COLO829 (cell line): ENCODE measurements at regions not wholly inside any gene's neighbourhood (a gene's known extent, or its start where the extent isn't known, plus 50 kb on each side); places are given as distances from the start of the nearest gene placed in this dataset.
"Not testable (repeated sequence)": the region's sequence is repeated elsewhere in the genome, so short reads cannot be mapped to it uniquely, and the experiment has no call there.

Source experiments
- DNase-seq: peaks from one replicate; pipeline ENCODE4 v3.0.0; 2012; ENCODE audit warnings: low spot score

DNA sequence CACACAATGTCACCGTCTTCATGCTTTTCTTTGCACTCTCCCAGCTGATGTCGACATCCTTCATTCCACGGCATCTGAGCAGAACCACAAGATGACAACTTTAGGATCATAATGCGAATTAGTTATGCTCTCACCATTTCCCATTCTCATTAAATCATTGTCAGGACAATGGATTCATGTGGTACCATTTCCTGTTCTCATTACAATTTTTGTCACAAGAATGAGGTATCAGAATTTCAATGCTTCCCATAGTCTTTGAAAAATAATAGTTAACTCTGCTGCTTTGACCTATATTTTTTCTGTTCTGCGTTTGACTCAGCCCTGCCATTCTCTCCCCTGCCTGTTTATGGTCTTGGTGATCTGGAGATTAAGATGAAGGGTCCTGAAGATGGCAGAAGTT is 175.7 kb upstream of the MDFIC2 start:
- DNase-seq: no peak

DNA sequence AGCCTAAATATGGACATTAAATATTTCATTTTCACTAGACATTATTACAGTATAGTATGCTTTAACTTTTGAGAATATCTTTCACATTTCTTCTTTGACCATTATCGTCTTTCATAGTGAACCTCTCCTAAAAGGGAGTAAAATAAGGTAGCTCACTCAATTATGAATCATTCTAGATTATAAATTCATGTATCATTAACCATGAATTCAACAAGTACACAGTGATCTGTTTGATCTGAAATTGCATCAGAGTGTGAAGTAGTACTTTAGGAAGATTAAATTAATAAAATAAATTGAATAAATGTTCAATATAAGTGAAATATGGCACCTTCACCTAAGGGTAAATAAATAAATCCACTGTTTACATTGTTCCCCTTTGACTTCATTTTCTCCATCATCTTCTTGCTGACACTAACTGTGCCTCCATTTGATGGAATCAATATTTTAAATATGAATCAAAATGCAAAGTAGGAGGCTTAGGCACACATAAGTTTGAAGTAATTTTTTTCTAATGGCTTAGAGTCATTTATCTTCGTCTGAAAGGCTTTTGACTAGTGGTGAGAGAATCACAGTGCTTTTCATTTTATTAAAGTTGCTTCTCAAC is 174.1 kb upstream of the MDFIC2 start:
- DNase-seq: no peak

DNA sequence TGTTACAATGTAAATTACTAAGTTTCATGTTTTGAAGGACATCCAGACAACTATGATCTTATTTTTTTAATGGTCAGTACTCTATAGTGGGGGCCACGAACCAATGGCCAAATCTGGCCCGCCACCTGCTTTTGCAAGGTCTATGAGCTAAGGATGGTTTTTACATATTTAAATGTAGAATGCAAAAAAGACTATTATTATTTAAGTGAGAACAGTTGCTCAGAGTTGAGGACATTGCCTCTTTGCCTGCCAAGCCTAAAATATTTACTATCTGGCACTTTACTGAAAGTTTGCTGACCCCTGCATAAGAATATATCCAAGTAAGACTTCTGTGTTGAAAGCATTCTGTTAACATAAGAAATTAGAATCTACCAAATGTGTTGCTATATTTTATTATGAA is 163.7 kb upstream of the MDFIC2 start:
- no peak for DNase-seq

DNA sequence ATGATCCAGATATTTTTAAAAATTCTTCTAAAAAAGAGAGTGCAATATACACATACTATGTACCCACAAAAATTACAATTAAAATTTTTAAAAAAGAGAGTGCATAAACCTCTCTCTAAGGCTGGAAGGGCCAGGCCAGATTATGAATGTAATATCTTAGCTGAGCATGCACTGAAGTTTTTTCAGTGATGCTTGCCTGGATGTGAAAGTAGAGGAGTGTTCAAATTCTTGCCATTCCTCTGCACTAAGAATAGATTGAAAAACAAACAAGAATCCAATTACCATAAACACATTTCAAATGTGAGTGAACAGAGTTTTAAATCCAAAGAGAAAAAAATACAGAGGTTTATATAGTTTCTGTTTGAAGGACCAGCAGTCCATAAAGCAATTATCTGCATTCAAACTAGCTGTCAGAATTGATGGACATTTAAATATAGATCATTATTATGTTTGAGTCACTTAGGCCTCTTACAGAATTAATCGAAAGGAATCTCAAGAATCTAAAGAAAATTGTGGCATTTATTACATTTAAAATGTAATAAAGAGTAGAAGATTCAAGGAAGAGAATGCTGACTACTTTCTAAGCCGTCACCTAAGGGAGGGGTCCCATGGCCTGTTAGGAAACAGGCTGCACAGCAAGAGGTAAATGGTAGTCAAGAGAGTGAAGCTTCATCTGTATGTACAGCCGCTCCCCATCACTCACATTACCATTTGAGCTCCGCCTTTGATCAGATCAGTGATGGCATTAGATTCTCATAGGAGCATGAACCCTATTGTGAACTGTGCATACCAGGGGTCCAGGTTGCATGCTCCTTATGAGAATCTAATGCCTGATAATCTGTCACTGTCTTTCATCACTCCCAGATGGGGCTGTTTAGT is 159.3 kb upstream of the MDFIC2 start:
- no peak for DNase-seq

DNA sequence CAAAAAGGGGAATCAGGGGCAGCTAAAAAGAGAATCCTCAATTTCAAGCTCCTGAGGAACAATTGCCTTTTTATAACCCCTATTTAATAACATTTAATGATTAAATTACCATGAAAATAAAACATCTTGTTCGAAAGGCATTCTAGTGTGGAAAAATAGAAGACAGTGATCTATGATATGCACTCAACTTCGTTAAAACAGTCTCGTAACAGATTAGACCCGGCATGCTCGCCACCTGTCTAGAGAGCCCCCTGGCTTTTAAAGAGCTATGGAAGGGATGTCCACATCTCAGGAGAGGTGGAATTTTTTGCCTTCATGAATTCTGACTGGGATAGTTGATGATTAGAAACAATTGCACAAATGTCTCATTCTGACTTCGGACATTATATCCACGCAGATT is 153.7 kb upstream of the MDFIC2 start:
- DNase-seq: no peak

DNA sequence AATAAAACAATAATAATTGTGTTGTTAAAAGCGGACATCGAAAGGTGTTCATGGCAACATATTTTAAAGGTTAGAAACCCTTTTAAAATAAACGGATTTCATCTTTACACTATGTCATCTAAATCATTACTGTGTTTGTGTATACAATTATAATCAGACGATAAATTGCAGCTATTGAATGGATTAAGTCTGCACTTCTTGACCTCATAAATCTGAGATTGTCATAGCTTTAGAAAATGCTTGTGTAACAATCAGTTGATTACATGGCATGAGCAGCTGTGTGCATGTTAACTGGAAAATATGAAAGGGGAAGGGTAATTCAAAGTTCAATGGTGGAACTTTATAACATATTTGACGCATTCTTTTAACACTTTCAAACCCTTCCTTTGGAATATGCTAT is 152.4 kb upstream of the MDFIC2 start:
- DNase-seq: no peak

DNA sequence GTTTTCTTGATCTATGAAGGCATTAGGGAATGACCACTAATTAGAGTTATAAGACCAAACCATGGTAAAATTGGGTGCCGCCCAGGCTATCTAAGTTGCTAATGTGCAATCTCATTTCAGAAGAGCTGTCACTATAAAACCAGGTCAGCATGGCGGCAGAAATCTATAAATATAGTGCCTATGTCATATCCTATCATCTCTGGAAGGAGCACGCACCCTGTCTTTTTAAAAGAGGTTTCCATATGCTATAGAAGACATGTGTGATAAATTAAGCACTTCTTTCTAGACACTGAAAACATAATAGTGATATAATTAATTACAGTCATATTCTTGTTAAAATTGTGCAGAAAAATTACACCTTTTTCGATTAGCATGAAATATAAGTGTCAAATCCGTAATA is 152.0 kb upstream of the MDFIC2 start:
- no peak for DNase-seq

DNA sequence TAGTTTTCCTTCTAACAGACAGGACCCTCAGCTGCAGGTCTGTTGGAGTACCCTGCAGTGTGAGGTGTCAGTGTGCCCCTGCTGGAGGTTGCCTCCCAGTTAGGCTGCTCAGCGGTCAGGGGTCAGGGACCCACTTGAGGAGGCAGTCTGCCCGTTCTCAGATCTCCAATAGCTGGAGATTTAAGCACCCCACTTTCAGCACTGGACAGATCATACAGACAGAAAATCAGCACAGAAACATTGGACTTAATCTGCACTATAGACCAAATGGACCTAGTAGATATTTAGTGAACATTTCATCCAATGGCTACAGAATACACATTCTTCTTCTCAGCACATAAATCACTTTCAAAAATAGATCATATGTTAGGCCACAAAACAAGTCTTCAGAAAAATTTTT is 137.8 kb upstream of the MDFIC2 start:
- DNase-seq: not testable (repeated sequence)

DNA sequence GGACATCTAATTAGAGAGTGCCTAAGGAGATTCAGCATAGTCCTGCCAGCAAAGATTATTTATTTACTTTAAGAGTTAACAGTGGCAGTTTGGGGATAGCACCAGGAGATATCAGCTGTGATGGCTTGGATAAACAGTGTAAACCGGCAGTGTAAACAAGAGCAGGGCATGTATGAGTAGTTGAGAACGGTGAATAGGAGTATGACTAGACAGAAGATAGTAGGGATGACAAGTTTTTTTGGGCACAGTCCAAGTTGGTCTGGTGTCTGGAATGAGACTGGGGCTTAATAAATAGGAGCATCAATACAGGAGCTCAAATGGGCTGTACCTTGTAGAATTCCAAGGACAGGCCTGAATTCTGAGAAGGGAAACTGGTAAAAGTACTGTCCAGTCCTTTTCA is 123.0 kb upstream of the MDFIC2 start:
- DNase-seq: not testable (repeated sequence)

DNA sequence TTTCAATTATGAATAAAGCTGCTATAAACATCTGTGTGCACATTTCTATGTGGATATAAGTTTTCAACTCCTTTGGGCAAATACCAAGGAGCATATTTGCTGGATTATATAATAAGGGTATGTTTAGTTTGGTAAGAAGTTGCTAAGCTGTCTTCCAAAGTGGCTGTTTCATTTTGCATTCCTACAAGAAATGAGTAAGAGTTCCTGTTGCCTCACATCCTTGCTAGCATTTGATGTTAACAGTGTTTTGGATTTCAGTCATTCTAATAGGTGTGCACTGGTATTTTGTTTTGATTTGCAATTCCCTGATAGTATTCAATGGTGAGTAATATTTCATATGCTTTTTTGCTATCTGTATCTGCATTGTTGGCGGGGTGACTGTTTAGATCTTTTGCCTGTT is 120.7 kb upstream of the MDFIC2 start:
- DNase-seq: no peak

DNA sequence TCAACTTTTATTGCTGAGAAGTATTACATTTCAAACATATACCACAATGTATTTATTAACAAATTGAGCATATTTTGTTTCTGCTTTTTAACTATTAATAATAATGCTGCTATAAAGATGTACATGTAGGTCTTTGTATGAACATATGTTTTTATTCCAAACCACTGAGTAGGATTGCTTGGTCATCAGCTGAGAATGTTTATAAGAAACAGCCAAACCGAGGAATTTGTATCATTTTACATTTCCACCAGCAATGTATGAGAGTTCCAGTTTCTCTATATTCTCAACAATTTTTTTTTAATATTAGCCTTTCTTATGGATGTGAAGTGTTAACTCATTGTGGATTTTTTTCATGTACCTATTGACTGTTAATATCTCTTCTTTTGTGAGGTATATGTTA is 119.5 kb upstream of the MDFIC2 start:
- no peak for DNase-seq

DNA sequence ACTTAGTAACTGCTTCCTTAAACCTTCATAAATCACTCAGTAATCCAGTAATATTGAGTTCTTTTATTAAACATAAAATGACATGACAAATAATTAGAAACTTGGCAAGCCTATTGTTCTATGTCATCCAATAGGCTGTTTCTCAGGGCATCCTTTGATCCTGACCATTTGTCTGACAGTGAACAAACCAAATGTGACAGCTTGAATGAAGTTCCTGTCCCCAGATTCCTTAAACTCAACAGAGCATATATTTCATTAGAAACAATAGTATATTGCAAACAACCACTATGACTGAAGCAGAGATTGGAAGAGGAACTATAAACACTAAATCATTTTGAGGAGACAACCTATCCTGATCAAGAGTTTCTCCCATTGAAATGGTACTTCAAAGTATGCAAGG is 113.6 kb upstream of the MDFIC2 start:
- no peak for DNase-seq

DNA sequence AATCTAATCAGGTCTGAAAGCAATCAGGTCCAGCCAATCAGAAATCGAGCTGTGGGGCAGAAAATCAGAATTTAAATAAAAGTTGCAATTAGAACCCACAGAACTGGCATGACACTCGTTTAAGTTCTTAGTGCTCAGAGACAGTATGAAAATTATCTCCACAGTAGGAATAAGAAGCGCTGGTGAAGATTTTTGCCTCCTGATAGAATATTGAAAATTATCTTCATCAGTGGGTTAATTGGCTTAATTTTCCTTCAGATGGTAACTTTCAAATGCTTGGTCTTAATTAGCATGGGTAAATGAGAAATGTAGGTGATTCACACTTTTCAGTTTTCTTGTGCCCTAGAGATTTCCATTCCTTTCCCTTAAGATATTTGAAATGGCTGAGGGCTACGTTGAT is 109.1 kb upstream of the MDFIC2 start:
- DNase-seq: no peak

DNA sequence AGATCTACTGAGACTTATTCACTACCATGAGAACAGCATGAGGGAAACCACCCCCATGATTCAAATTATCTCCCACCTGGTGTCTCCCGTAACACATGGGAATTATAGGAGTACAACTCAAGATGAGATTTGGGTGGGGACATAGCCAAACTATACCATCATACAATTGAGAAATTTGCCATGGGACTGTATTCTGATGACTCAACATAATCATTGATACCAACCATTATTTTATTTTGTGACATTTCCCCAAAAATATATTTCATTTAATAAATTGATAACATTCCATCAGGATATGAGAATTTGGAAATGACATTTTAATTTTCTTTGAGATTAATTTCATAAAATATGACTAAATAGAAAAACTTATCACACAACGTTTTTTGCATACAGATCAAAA is 96.6 kb upstream of the MDFIC2 start:
- DNase-seq: no peak

DNA sequence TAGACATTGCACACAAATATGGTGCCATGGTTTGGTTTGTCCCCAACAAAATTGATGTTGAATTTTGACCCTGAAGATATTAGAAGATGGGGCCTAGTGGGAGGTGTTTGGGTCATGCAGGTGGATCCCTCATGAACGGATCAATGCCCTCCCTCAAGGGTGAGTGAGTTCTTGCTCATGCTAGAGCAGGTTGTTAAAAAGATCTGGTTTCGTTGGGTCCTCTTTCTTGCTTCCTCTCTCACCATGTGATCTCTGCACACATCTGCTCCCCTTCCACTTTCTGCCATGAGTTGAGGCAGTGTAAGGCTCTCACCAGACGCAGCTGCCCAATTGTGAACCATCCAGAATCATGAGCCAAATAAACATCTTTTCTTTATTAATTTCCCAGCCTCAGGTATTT is 87.8 kb upstream of the MDFIC2 start:
- no peak for DNase-seq

DNA sequence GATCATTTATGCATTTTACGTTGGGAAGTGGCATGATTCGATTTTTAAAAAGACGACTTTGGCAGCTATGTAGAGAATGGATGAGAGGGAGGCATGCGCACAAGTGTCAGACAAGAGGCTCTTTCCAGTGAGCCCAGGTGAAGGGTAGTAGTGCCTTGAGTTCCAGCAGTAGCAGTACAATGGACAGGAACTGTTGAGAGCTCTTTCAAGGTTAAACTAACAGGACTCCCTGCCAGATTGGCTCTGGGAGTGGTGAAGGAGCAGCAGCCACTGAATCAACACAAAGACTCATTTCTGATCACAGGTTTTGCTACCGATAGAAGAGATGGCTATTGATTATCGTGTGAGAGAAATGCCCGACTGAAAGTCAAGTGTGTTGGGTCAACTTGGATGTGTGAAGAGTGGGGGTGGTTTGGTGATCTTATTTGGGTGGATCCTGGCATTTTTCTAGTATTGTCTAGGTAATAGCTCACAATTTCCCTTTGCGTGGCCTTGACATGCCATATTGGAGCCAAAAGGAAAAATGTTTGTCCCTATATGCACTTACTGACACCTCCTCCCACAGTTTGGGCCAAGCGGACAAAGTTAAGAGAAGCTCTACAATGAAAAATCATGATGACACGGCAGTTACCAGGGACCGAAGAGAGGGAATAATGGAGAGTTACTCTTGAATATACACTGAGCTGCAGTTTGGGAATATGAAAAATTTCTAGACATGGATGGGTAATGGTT is 81.6 kb upstream of the MDFIC2 start:
- DNase-seq: no peak

DNA sequence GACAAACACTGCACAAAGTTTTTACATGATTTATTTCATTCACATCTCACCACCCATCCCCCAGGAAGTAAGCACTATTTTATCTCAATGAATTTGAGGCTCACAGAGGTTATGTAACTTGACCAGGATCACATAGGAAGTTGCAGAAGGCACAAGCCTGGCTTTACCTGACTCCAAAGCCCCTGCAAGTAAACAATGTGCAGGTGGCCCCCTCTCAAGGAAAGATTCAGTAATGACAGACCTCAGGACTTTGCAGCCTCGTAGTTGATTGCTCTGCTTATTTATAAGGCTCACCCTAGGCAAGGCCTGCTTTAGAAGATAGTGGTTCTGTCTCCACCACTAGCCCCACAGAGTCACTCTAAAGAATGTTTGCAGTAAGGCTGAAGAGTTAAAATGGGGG is 79.8 kb upstream of the MDFIC2 start:
- no peak for DNase-seq

DNA sequence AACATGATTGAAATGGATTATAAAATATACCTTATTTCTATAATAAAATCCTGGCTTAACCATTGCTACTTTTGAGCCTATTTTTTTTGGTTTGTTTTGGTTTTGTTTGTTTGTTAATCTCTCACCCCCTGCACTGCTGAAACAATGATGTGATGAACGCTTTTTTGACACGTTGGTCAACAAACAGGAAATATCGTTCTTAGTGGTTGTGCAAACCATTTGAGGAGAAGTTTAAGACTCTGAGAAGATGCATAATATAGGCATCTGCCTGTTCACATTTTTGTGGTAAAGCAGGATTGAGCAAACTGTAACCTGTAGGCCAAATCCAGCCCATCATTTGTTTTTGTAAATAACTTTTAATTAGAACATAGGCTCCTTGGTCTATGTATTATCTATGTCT is 75.5 kb upstream of the MDFIC2 start:
- no peak for DNase-seq

DNA sequence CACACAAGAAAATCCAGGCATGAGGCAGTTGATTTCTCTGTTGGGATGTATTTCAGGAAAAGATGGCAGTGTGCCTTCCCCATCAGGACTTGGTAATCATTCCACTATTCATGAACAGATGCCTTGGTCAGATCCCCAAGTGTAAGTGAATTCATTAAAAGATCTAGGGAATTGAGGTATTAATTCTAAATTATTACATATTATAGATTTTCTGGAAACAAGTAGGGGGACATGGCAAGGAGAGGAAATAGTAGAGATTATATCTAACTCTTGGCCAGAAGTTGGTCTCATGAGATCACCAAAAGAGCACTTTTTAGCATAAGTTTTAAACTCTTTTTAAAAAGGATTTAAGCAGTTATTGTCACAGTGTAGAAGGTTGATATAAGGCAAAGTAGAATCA is 74.4 kb upstream of the MDFIC2 start:
- DNase-seq: no peak

DNA sequence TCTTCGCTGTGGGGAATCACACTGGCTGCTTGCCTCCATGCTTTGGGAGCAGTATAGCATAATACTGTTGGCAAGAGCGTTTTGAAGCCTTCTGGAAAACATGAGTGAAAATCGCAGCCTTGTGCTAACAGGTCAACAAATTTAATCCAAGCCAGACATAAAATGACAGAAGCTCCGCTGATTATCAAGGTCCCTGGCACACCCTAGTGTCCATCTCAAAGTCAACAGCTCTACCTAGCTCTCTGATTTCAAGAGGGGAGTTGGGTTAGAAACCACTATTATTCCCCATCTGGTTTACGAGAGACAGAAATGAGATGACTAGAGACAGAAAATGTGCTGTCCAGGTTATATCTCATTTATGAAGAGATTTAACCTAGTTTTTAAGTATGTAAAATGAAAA is 73.6 kb upstream of the MDFIC2 start:
- no peak for DNase-seq

DNA sequence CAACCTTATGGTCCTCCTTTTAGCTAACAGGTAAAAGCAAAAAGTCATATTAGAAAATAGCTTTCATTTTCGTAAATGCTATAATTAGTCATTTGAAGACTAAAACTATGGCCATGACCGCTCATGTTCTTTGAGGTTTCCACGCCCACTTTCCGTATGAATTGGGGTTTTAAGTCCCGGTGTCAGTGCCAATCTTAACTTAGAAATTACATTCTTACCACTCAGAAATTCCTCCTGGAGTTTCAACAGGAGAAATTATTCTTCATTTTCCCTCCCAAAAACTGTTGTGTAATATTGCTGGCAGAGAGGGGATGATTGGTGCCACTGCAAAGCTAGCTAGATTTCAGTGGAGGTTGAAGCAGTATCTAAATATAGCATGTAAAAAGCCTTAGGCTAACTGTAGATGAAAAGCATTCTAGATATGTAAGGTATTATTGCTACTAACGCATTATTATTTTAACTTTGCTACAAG is 71.0 kb upstream of the MDFIC2 start:
- DNase-seq: no peak

DNA sequence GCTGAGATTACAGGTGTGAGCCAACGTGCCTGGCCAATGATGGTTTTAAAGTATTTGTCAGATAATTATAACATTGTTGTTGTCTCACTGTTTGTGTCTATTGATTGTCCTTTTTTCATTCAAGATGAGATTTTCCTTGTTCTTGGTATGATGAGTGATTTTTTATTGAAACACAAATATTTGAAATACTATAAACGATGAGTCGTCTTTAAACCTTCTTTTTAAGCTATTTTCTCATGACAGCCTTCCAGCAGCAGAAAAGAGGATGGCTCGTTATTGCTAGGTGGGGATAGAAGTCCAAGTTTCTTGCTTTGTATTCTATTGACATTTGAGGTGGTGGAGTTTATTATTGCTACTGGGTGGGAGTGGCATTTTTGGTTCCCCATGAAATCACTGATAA is 61.7 kb upstream of the MDFIC2 start:
- no peak for DNase-seq
